ENCODE measurements at regions not wholly inside any gene's neighbourhood (a gene's known extent, or its start where the extent isn't known, plus 50 kb on each side); places are given as distances from the start of the nearest gene placed in this dataset.

GRCh38 chr3:148450819-148451218 lies 246.9 kb upstream of the AGTR1 start:
- H3K27me3 ChIP-seq (ENCODE audit: control insufficient read depth, insufficient read depth, low read length), result no peaks in the 10 kb centered on the region
- no peak overlapping the region for H3K4me2 ChIP-seq (ENCODE audit: low read length)
- TF ChIP-seq CTCF (IDR thresholded peaks at IDR 0.05), result no peak
- H3K9me3 ChIP-seq (ENCODE audit: control insufficient read depth, low read length), result no peaks in the 10 kb centered on the region
- no peak overlapping the region for H2AFZ ChIP-seq
- no peak overlapping the region for H3K9ac ChIP-seq
- H3K27ac ChIP-seq, result no peak overlapping the region
- no peaks in the 10 kb centered on the region for H3K4me1 ChIP-seq
- H3K36me3 ChIP-seq (ENCODE audit: control insufficient read depth, insufficient read depth, low read length), result no peaks in the 10 kb centered on the region
- H3K79me2 ChIP-seq, result no peaks in the 10 kb centered on the region
- H3K4me3 ChIP-seq (ENCODE audit: low read depth, low read length), result no peak overlapping the region

- H3K9ac ChIP-seq, result no peak overlapping the region
- H3K4me3 ChIP-seq (ENCODE audit: low read depth, low read length), result no peak overlapping the region
- no peaks in the 10 kb centered on the region for H3K36me3 ChIP-seq (ENCODE audit: control insufficient read depth, insufficient read depth, low read length)
- no peak overlapping the region for H2AFZ ChIP-seq
- H3K27ac ChIP-seq, result no peak overlapping the region
- H3K79me2 ChIP-seq, result no peaks in the 10 kb centered on the region
- no peaks in the 10 kb centered on the region for H3K27me3 ChIP-seq (ENCODE audit: control insufficient read depth, insufficient read depth, low read length)
- no peak overlapping the region for H3K4me2 ChIP-seq (ENCODE audit: low read length)
- H3K9me3 ChIP-seq (ENCODE audit: control insufficient read depth, low read length), result no peaks in the 10 kb centered on the region
- no peaks in the 10 kb centered on the region for H3K4me1 ChIP-seq
- TF ChIP-seq CTCF (IDR thresholded peaks at IDR 0.05), result no peak
These were observed 245.7 kb upstream of the AGTR1 start for GRCh38 chr3:148451969-148452368.

- no peaks in the 10 kb centered on the region for H3K79me2 ChIP-seq
- H3K27me3 ChIP-seq (ENCODE audit: control insufficient read depth, insufficient read depth, low read length), result no peaks in the 10 kb centered on the region
- no peak for TF ChIP-seq CTCF (IDR thresholded peaks at IDR 0.05)
- H3K9me3 ChIP-seq (ENCODE audit: control insufficient read depth, low read length), result no peaks in the 10 kb centered on the region
- no peak overlapping the region for H3K4me3 ChIP-seq (ENCODE audit: low read depth, low read length)
- no peak overlapping the region for H2AFZ ChIP-seq
- no peak overlapping the region for H3K27ac ChIP-seq
- H3K9ac ChIP-seq, result no peak overlapping the region
- no peaks in the 10 kb centered on the region for H3K36me3 ChIP-seq (ENCODE audit: control insufficient read depth, insufficient read depth, low read length)
- H3K4me2 ChIP-seq (ENCODE audit: low read length), result no peak overlapping the region
- no peaks in the 10 kb centered on the region for H3K4me1 ChIP-seq
These were observed 243.9 kb upstream of the AGTR1 start for GRCh38 chr3:148453781-148454191.

GRCh38 chr3:148455098-148455497 lies 242.6 kb upstream of the AGTR1 start:
- no peak overlapping the region for H3K4me2 ChIP-seq (ENCODE audit: low read length)
- H3K27ac ChIP-seq, result no peak overlapping the region
- no peak overlapping the region for H2AFZ ChIP-seq
- H3K9me3 ChIP-seq (ENCODE audit: control insufficient read depth, low read length), result no peaks in the 10 kb centered on the region
- H3K4me1 ChIP-seq, result no peaks in the 10 kb centered on the region
- no peaks in the 10 kb centered on the region for H3K27me3 ChIP-seq (ENCODE audit: control insufficient read depth, insufficient read depth, low read length)
- TF ChIP-seq CTCF (IDR thresholded peaks at IDR 0.05), result no peak
- H3K79me2 ChIP-seq, result no peaks in the 10 kb centered on the region
- H3K4me3 ChIP-seq (ENCODE audit: low read depth, low read length), result no peak overlapping the region
- H3K36me3 ChIP-seq (ENCODE audit: control insufficient read depth, insufficient read depth, low read length), result no peaks in the 10 kb centered on the region
- H3K9ac ChIP-seq, result no peak overlapping the region

GRCh38 chr3:148457886-148458285 lies 239.8 kb upstream of the AGTR1 start:
- Histone ChIP-seq H3K9me3 (ENCODE audit: control insufficient read depth, low read length) (no peaks in the 10 kb centered on the region), H3K27ac (no peak overlapping the region), H3K4me2 (ENCODE audit: low read length) (no peak overlapping the region), H2AFZ (no peak overlapping the region), H3K27me3 (ENCODE audit: control insufficient read depth, insufficient read depth, low read length) (no peaks in the 10 kb centered on the region), H3K9ac (no peak overlapping the region), H3K79me2 (no peaks in the 10 kb centered on the region), H3K36me3 (ENCODE audit: control insufficient read depth, insufficient read depth, low read length) (no peaks in the 10 kb centered on the region), H3K4me3 (ENCODE audit: low read depth, low read length) (no peak overlapping the region), H3K4me1 (no peaks in the 10 kb centered on the region)
- TF ChIP-seq CTCF (IDR thresholded peaks at IDR 0.05), result no peak

All from parathyroid adenoma (tissue), 2 donors.